IMR-90 (cell line): ENCODE measurements at regions not wholly inside any gene's neighbourhood (a gene's known extent, or its start where the extent isn't known, plus 50 kb on each side); places are given as distances from the start of the nearest gene placed in this dataset.

Experiments used
- ATAC-seq: fragments of 200-7000 bp; cut with Tn5 transposase; 2 replicates; pipeline ENCODE4 v1.9.1; 2020; ENCODE audit warnings: low read depth, mild to moderate bottlenecking, moderate library complexity
- BruUV-seq: library from RNA; stranded (reverse); fragments of 400-500 nt; replicated peaks from 2 replicates; lab custom pipeline; 2021; lab: Mats Ljungman, UMichigan
- CTCF ChIA-PET: fragments of 300-600 bp; formaldehyde crosslinking; extraction: SDS; loops from one replicate; lab custom pipeline; 2021; ENCODE audit warnings: antibody characterized with exemption; lab: Yijun Ruan, JAX
- POLR2A ChIA-PET: fragments of 300-600 bp; sonication (Branson Sonifier 250); formaldehyde crosslinking; loops from one replicate; lab custom pipeline; 2022; ENCODE audit warnings: antibody characterized with exemption; ENCODE audit not compliant: unreplicated experiment; lab: Charles Lee
- DNase-seq: peaks from one replicate; pipeline ENCODE4 v3.0.0; 2013
- H2AFZ ChIP-seq: replicated peaks from 2 replicates; pipeline ENCODE3; 2013; ENCODE audit warnings: low read length, mild to moderate bottlenecking; ENCODE audit not compliant: poor library complexity
- H2AK5ac ChIP-seq: 2 replicates; pipeline ENCODE4 v1.6.1; 2013; ENCODE audit warnings: low read depth, low read length, inconsistent platforms
- H2AK9ac ChIP-seq: replicated peaks from 2 replicates; pipeline ENCODE3; 2013; ENCODE audit warnings: mild to moderate bottlenecking, low read depth, low read length, moderate library complexity; ENCODE audit not compliant: poor library complexity
- H2BK120ac ChIP-seq: 2 replicates; pipeline ENCODE4 v1.6.1; 2013; ENCODE audit warnings: low read depth, low read length, inconsistent platforms
- H2BK15ac ChIP-seq: 3 replicates; pipeline ENCODE4 v1.6.1; 2013; ENCODE audit warnings: low read depth, low read length, inconsistent platforms
- H2BK20ac ChIP-seq: 2 replicates; pipeline ENCODE4 v1.6.1; 2013; ENCODE audit warnings: low read depth, mild to moderate bottlenecking, inconsistent platforms, low read length, moderate library complexity
- H2BK5ac ChIP-seq: 2 replicates; pipeline ENCODE4 v1.6.1; 2013; ENCODE audit warnings: mild to moderate bottlenecking, low read depth, low read length, inconsistent platforms; ENCODE audit not compliant: poor library complexity, severe bottlenecking
- H3K14ac ChIP-seq: replicated peaks from 2 replicates; pipeline ENCODE4 v1.6.1; 2013; ENCODE audit warnings: low read depth, low read length, inconsistent platforms
- H3K18ac ChIP-seq: 2 replicates; pipeline ENCODE4 v1.6.1; 2013; ENCODE audit warnings: low read depth, low read length, control low read depth
- H3K23ac ChIP-seq: 2 replicates; pipeline ENCODE4 v1.6.1; 2013; ENCODE audit warnings: low read depth, low read length, inconsistent platforms
- H3K27ac ChIP-seq: 2 replicates; pipeline ENCODE4 v1.5.1; 2013; ENCODE audit warnings: mild to moderate bottlenecking, control low read depth, low read length; ENCODE audit not compliant: insufficient read depth
- H3K27me3 ChIP-seq: 2 replicates; pipeline ENCODE4 v1.6.1; 2013; ENCODE audit warnings: low read length; ENCODE audit not compliant: control insufficient read depth, insufficient read depth
- H3K36me3 ChIP-seq: 2 replicates; pipeline ENCODE4 v1.6.1; 2013; ENCODE audit warnings: low read length, mixed read lengths; ENCODE audit not compliant: control insufficient read depth, insufficient read depth
- H3K4ac ChIP-seq: 2 replicates; pipeline ENCODE4 v1.6.1; 2013; ENCODE audit warnings: low read depth, low read length, inconsistent platforms
- H3K4me1 ChIP-seq: 2 replicates; pipeline ENCODE4 v1.6.1; 2013; ENCODE audit warnings: low read length, mixed read lengths; ENCODE audit not compliant: control insufficient read depth, insufficient read depth
- H3K4me2 ChIP-seq: 2 replicates; pipeline ENCODE4 v1.6.1; 2013; ENCODE audit warnings: low read depth, mild to moderate bottlenecking, control low read depth, low read length, moderate library complexity
- H3K4me3 ChIP-seq: 2 replicates; pipeline ENCODE4 v1.5.1; 2013; ENCODE audit warnings: low read depth, mild to moderate bottlenecking, control low read depth, low read length, moderate library complexity; ENCODE audit not compliant: insufficient read depth
- H3K56ac ChIP-seq: 2 replicates; pipeline ENCODE4 v1.6.1; 2013; ENCODE audit warnings: low read length, inconsistent platforms; ENCODE audit not compliant: insufficient read depth; ENCODE audit errors: extremely low read depth
- H3K79me1 ChIP-seq, 2 experiments: 2 replicates each; pipeline ENCODE4 v1.6.1; 2013; ENCODE audit warnings: low read length in 2 of 2, inconsistent platforms in 1 of 2, low read depth in 1 of 2
- H3K9ac ChIP-seq: 2 replicates; pipeline ENCODE4 v1.6.1; 2013; ENCODE audit warnings: low read depth, low read length, control low read depth
- H3K9me1 ChIP-seq: 2 replicates; pipeline ENCODE4 v1.6.1; 2013; ENCODE audit warnings: low read length, inconsistent platforms; ENCODE audit not compliant: insufficient read depth
- H3K9me3 ChIP-seq: 2 replicates; pipeline ENCODE4 v1.6.1; 2013; ENCODE audit warnings: low read length; ENCODE audit not compliant: control insufficient read depth, insufficient read depth
- H4K20me1 ChIP-seq: 2 replicates; pipeline ENCODE4 v1.6.1; 2013; ENCODE audit warnings: low read length, inconsistent platforms; ENCODE audit not compliant: insufficient read depth
- H4K5ac ChIP-seq: 2 replicates; pipeline ENCODE4 v1.6.1; 2013; ENCODE audit warnings: mild to moderate bottlenecking, low read depth, low read length, control low read depth
- H4K8ac ChIP-seq, 2 experiments: 2 replicates each; pipeline ENCODE4 v1.6.1; 2013; ENCODE audit warnings: low read depth in 2 of 2, low read length in 2 of 2, control low read depth in 1 of 2, inconsistent platforms in 1 of 2
- H4K91ac ChIP-seq: 2 replicates; pipeline ENCODE4 v1.6.1; 2013; ENCODE audit warnings: low read depth, low read length, inconsistent platforms; ENCODE audit not compliant: insufficient read depth
- BHLHE40 ChIP-seq: fragments of 150-350 bp; IDR thresholded peaks from 2 replicates; pipeline ENCODE4 v1.6.1; 2016; ENCODE audit warnings: mild to moderate bottlenecking, low read depth, low read length
- CEBPB ChIP-seq: IDR thresholded peaks from 2 replicates; pipeline ENCODE4 v1.6.1; 2012; ENCODE audit warnings: low read depth, low read length, improper control_type of control experiment
- CHD1 ChIP-seq: IDR thresholded peaks from 2 replicates; pipeline ENCODE4 v1.6.1; 2012; ENCODE audit warnings: low read depth, low read length, improper control_type of control experiment
- ELK1 ChIP-seq: fragments of 150-350 bp; IDR thresholded peaks from 2 replicates; pipeline ENCODE4 v1.6.1; 2016; ENCODE audit warnings: low read depth, mild to moderate bottlenecking, low read length, moderate library complexity, borderline replicate concordance
- FOS ChIP-seq: fragments of 150-350 bp; IDR thresholded peaks from 2 replicates; pipeline ENCODE4 v1.6.1; 2016; ENCODE audit warnings: low read depth, low read length
- MAFK ChIP-seq: IDR thresholded peaks from 2 replicates; pipeline ENCODE4 v1.6.1; 2012; ENCODE audit warnings: low read depth, low read length, improper control_type of control experiment
- MAZ ChIP-seq: IDR thresholded peaks from 2 replicates; pipeline ENCODE4 v1.6.1; 2012; ENCODE audit warnings: low read depth, mild to moderate bottlenecking, low read length, improper control_type of control experiment, moderate library complexity, borderline replicate concordance
- MXI1 ChIP-seq: IDR thresholded peaks from 2 replicates; pipeline ENCODE4 v1.6.1; 2012; ENCODE audit warnings: low read depth, mild to moderate bottlenecking, low read length, moderate library complexity, borderline replicate concordance
- NFE2L2 ChIP-seq: fragments of 150-350 bp; IDR thresholded peaks from 2 replicates; pipeline ENCODE4 v1.6.1; 2016; ENCODE audit warnings: low read depth, mild to moderate bottlenecking, low read length
- POLR2A ChIP-seq: IDR thresholded peaks from 2 replicates; pipeline ENCODE4 v1.6.1; 2012; ENCODE audit warnings: mild to moderate bottlenecking, low read depth, low read length
- RAD21 ChIP-seq: IDR thresholded peaks from 2 replicates; pipeline ENCODE4 v1.6.1; 2012; ENCODE audit warnings: low read length, improper control_type of control experiment
- RCOR1 ChIP-seq: IDR thresholded peaks from 2 replicates; pipeline ENCODE4 v1.6.1; 2012; ENCODE audit warnings: mild to moderate bottlenecking, low read length, improper control_type of control experiment; ENCODE audit not compliant: insufficient replicate concordance
- RFX5 ChIP-seq: IDR thresholded peaks from 2 replicates; pipeline ENCODE4 v1.8.0; 2012; ENCODE audit warnings: low read depth, mild to moderate bottlenecking, low read length, moderate library complexity
- SMC3 ChIP-seq: fragments of 150-350 bp; IDR thresholded peaks from 2 replicates; pipeline ENCODE4 v1.6.1; 2016; ENCODE audit warnings: low read depth, mild to moderate bottlenecking, antibody characterized with exemption, low read length, moderate library complexity
- USF2 ChIP-seq: fragments of 150-350 bp; IDR thresholded peaks from 2 replicates; pipeline ENCODE4 v1.6.1; 2017; ENCODE audit warnings: mild to moderate bottlenecking, antibody characterized with exemption, low read length, low read depth
- WGBS, 2 experiments: methylation state at CpG; one replicate each; pipeline versions ENCODE4 v1.1.5 to v1.1.7; 2013; ENCODE audit warnings: missing lambda C conversion rate in 2 of 2; ENCODE audit not compliant: insufficient read length in 1 of 2; ENCODE audit errors: extremely low coverage in 2 of 2; 5-methylcytosine and 5-hydroxymethylcytosine counted together
- dilution Hi-C: fragments of 300-500 bp; cut with HindIII; formaldehyde crosslinking; loops from one replicate; pipeline ENCODE4 v1.14.3; 2018; ENCODE audit warnings: low sequenced_read_pairs; ENCODE audit not compliant: unreplicated experiment
- in situ Hi-C: fragments of 300-500 bp; cut with MboI; formaldehyde crosslinking; loops from 3 replicates; pipeline ENCODE4 v1.14.3; 2019; ENCODE audit warnings: low sequenced_read_pairs, inconsistent platforms, mixed read lengths
- intact Hi-C: fragments of 100-400 bp; cut with micrococcal nuclease; formaldehyde crosslinking; loops from 2 replicates; pipeline ENCODE4 v1.10.0; 2022
- TF ChIP-seq, protein P1 (sequence below): conservative IDR thresholded peaks from 2 replicates; pipeline ENCODE4 v1.5.1; 2012; ENCODE audit warnings: mild to moderate bottlenecking, low read depth, low read length, improper control_type of control experiment

- Histone ChIP-seq H4K5ac (no peak overlapping the region), H2BK15ac (no peak overlapping the region), H2AK5ac (no peak overlapping the region), H3K56ac (no peak overlapping the region), H3K4me3 (no peak overlapping the region), H3K9me1 (no peaks in the 10 kb centered on the region), H3K14ac (no peak overlapping the region), H2BK5ac (no peak overlapping the region), H4K20me1 (no peaks in the 10 kb centered on the region), H2BK120ac (no peak overlapping the region), H3K9ac (no peak overlapping the region), H2AFZ (no peak overlapping the region), H3K36me3 (no peaks in the 10 kb centered on the region), H4K8ac (no peak overlapping the region), H3K79me1 (no peaks in the 10 kb centered on the region), H3K4me1 (0 out of 2 replicates have a peak, but pooled peaks cover 1% of the 10 kb centered on the region), H3K18ac (no peak overlapping the region), H2AK9ac (no peak overlapping the region), H3K4me2 (no peak overlapping the region), H3K27me3 (peaks cover 5% of the 10 kb centered on the region), H3K23ac (no peak overlapping the region), H4K91ac (no peak overlapping the region), H3K9me3 (no peaks in the 10 kb centered on the region), H3K4ac (no peak overlapping the region), H3K27ac (no peak overlapping the region), H2BK20ac (no peak overlapping the region)
- DNase-seq (no peak), ATAC-seq (no peak)
- WGBS, 2 experiments, result no CpG with 5 or more reads among the region's 4 CpGs
- no TSS peak for BruUV-seq
- intact Hi-C loops (no loop called here), in situ Hi-C loops (loop anchor here (10.0 kb wide), 2 partner anchors 78 to 228 kb away; no protein-coding TSS in a partner anchor), dilution Hi-C loops (no loop called here)
- no peak for TF ChIP-seq FOS
- TF ChIP-seq, protein P1, sequence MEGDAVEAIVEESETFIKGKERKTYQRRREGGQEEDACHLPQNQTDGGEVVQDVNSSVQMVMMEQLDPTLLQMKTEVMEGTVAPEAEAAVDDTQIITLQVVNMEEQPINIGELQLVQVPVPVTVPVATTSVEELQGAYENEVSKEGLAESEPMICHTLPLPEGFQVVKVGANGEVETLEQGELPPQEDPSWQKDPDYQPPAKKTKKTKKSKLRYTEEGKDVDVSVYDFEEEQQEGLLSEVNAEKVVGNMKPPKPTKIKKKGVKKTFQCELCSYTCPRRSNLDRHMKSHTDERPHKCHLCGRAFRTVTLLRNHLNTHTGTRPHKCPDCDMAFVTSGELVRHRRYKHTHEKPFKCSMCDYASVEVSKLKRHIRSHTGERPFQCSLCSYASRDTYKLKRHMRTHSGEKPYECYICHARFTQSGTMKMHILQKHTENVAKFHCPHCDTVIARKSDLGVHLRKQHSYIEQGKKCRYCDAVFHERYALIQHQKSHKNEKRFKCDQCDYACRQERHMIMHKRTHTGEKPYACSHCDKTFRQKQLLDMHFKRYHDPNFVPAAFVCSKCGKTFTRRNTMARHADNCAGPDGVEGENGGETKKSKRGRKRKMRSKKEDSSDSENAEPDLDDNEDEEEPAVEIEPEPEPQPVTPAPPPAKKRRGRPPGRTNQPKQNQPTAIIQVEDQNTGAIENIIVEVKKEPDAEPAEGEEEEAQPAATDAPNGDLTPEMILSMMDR, result no peak
- TF ChIP-seq RFX5, result no peak
- TF ChIP-seq MAFK, result no peak
- no peak for TF ChIP-seq NFE2L2
- no peak for TF ChIP-seq MXI1
- no peak for TF ChIP-seq BHLHE40
- TF ChIP-seq RCOR1, result no peak
- no peak for TF ChIP-seq ELK1
- no peak for TF ChIP-seq SMC3
- no peak for TF ChIP-seq CHD1
- TF ChIP-seq CEBPB, result no peak
- no peak for TF ChIP-seq USF2
- TF ChIP-seq POLR2A, result no peak
- TF ChIP-seq RAD21, result no peak
- no peak for TF ChIP-seq MAZ
- CTCF ChIA-PET, result no interaction called here
- POLR2A ChIA-PET, result no interaction called here
Observed at GRCh38 chr1:209432443-209432825, 151.1 kb upstream of the CAMK1G start.
